ENCODE measurements at regions not wholly inside any gene's neighbourhood (a gene's known extent, or its start where the extent isn't known, plus 50 kb on each side); places are given as distances from the start of the nearest gene placed in this dataset.

DNA sequence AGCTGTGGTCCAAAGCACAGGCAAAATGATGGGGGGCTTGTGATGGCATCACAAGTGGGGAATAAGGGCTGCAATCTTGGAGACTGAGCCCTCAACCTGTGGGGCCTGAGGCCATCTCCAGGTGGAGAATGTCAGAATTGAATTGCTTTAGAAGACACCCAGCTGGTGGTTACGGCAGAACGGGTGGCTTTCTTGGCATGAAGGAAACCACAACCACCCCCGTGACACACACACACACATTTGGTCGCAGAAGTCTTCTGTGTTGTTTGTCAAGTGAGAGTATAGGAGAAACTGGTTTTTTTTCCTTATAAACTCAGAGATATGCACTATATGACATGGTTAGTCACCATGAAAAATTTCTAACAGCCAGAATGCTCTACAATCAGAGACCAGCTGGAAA is 139.5 kb upstream of the CDH4 start:
- TF ChIP-seq, protein P1, sequence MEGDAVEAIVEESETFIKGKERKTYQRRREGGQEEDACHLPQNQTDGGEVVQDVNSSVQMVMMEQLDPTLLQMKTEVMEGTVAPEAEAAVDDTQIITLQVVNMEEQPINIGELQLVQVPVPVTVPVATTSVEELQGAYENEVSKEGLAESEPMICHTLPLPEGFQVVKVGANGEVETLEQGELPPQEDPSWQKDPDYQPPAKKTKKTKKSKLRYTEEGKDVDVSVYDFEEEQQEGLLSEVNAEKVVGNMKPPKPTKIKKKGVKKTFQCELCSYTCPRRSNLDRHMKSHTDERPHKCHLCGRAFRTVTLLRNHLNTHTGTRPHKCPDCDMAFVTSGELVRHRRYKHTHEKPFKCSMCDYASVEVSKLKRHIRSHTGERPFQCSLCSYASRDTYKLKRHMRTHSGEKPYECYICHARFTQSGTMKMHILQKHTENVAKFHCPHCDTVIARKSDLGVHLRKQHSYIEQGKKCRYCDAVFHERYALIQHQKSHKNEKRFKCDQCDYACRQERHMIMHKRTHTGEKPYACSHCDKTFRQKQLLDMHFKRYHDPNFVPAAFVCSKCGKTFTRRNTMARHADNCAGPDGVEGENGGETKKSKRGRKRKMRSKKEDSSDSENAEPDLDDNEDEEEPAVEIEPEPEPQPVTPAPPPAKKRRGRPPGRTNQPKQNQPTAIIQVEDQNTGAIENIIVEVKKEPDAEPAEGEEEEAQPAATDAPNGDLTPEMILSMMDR (IDR thresholded peaks at IDR 0.05), result no peak
- TF ChIP-seq TCF7L2 (IDR thresholded peaks at IDR 0.05; ENCODE audit: low read depth, low read length) (no peak), POLR2AphosphoS5 (IDR thresholded peaks at IDR 0.05; ENCODE audit: low read depth, low read length) (no peak), SIN3A (IDR thresholded peaks at IDR 0.05; ENCODE audit: borderline replicate concordance, insufficient read depth, low read depth, low read length) (no peak)
- TF ChIP-seq, protein P2, sequence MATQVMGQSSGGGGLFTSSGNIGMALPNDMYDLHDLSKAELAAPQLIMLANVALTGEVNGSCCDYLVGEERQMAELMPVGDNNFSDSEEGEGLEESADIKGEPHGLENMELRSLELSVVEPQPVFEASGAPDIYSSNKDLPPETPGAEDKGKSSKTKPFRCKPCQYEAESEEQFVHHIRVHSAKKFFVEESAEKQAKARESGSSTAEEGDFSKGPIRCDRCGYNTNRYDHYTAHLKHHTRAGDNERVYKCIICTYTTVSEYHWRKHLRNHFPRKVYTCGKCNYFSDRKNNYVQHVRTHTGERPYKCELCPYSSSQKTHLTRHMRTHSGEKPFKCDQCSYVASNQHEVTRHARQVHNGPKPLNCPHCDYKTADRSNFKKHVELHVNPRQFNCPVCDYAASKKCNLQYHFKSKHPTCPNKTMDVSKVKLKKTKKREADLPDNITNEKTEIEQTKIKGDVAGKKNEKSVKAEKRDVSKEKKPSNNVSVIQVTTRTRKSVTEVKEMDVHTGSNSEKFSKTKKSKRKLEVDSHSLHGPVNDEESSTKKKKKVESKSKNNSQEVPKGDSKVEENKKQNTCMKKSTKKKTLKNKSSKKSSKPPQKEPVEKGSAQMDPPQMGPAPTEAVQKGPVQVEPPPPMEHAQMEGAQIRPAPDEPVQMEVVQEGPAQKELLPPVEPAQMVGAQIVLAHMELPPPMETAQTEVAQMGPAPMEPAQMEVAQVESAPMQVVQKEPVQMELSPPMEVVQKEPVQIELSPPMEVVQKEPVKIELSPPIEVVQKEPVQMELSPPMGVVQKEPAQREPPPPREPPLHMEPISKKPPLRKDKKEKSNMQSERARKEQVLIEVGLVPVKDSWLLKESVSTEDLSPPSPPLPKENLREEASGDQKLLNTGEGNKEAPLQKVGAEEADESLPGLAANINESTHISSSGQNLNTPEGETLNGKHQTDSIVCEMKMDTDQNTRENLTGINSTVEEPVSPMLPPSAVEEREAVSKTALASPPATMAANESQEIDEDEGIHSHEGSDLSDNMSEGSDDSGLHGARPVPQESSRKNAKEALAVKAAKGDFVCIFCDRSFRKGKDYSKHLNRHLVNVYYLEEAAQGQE (IDR thresholded peaks at IDR 0.05; ENCODE audit: insufficient read depth in 1 of 2, low read depth in 2 of 2, low read length in 1 of 2), result no peak

Data from Panc1 (cell line).